ENCODE measurements at regions not wholly inside any gene's neighbourhood (a gene's known extent, or its start where the extent isn't known, plus 50 kb on each side); places are given as distances from the start of the nearest gene placed in this dataset.
"Not testable (repeated sequence)": the region's sequence is repeated elsewhere in the genome, so short reads cannot be mapped to it uniquely, and the experiment has no call there.

DNA sequence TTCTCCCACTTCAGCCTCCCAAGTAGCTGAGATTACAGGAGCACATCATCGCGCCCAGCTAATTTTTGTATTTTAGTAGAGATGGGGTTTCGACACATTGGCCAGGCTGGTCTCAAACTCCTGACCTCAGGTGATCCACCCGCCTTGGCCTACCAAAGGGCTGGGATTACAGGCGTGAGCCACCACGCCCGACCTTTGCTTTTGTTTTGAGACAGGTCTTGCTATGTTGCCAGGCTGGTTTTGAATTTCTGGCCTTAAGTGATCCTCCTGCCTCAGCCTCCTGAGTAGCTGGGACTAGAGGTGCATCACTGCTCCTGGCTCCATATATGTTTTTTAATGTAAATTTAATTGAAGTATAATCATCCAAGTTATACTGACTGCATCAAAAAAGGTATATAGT is 80.2 kb upstream of the NEK6 start:
- not testable (repeated sequence) for TF ChIP-seq POLR2A (IDR thresholded peaks at IDR 0.05; ENCODE audit: low read depth, low read length); TAF1 (IDR thresholded peaks at IDR 0.05; ENCODE audit: borderline replicate concordance, low read depth, low read length)

All from GM12892 (cell line).